SK-N-SH treated with all-trans-retinoic acid at 6 μM for 48 hours (cell line): ENCODE measurements at regions not wholly inside any gene's neighbourhood (a gene's known extent, or its start where the extent isn't known, plus 50 kb on each side); places are given as distances from the start of the nearest gene placed in this dataset.

Source experiments
- ATAC-seq: fragments of 200-7000 bp; cut with Tn5 transposase; 3 replicates; pipeline ENCODE4 v1.9.1; 2020; ENCODE audit warnings: mild to moderate bottlenecking, moderate library complexity
- ARNTL ChIP-seq: fragments of 450-650 bp; formaldehyde crosslinking; IDR thresholded peaks from 2 replicates; pipeline ENCODE4 v1.5.0; 2020; ENCODE audit warnings: low read depth, mild to moderate bottlenecking, moderate library complexity, borderline replicate concordance
- BACH2 ChIP-seq: fragments of 250-450 bp; sonication (Bioruptor Pico); IDR thresholded peaks from 2 replicates; pipeline ENCODE4 v1.9.0; 2021; ENCODE audit warnings: mild to moderate bottlenecking, borderline replicate concordance
- CREB5 ChIP-seq: fragments of 250-450 bp; sonication (Bioruptor Pico); IDR thresholded peaks from 2 replicates; pipeline ENCODE4 v1.5.1; 2020; ENCODE audit warnings: low read depth, mild to moderate bottlenecking, moderate library complexity
- CSDC2 ChIP-seq: fragments of 250-450 bp; sonication (Bioruptor Pico); IDR thresholded peaks from 2 replicates; pipeline ENCODE4 v1.5.0; 2020; ENCODE audit warnings: mild to moderate bottlenecking, moderate library complexity
- CSRNP3 ChIP-seq: fragments of 250-450 bp; sonication (Bioruptor Pico); IDR thresholded peaks from 2 replicates; pipeline ENCODE4 v1.5.1; 2021; ENCODE audit warnings: mild to moderate bottlenecking, moderate library complexity
- ESRRG ChIP-seq: fragments of 250-450 bp; sonication (Bioruptor Pico); IDR thresholded peaks from 2 replicates; pipeline ENCODE4 v1.6.1; 2021; ENCODE audit warnings: mild to moderate bottlenecking
- GLIS3 ChIP-seq: fragments of 250-450 bp; sonication (Bioruptor Pico); IDR thresholded peaks from 2 replicates; pipeline ENCODE4 v1.5.0; 2020; ENCODE audit warnings: mild to moderate bottlenecking, moderate library complexity
- ISL1 ChIP-seq: fragments of 250-450 bp; sonication (Bioruptor Pico); IDR thresholded peaks from 2 replicates; pipeline ENCODE4 v2.1.2; 2022; ENCODE audit warnings: mild to moderate bottlenecking, moderate library complexity
- OSR1 ChIP-seq: fragments of 250-450 bp; sonication (Bioruptor Pico); IDR thresholded peaks from 2 replicates; pipeline ENCODE4 v1.8.0; 2022; ENCODE audit warnings: moderate library complexity, mild to moderate bottlenecking, inconsistent platforms
- PATZ1 ChIP-seq: fragments of 250-450 bp; sonication (Bioruptor Pico); IDR thresholded peaks from 2 replicates; pipeline ENCODE4 v1.8.0; 2020; ENCODE audit warnings: mild to moderate bottlenecking, moderate library complexity, borderline replicate concordance
- PPARA ChIP-seq: fragments of 250-450 bp; sonication (Bioruptor Pico); IDR thresholded peaks from 2 replicates; pipeline ENCODE4 v1.5.0; 2020; ENCODE audit warnings: mild to moderate bottlenecking, borderline replicate concordance
- RARB ChIP-seq: fragments of 250-450 bp; sonication (Bioruptor Pico); IDR thresholded peaks from 2 replicates; pipeline ENCODE4 v1.8.0; 2021; ENCODE audit warnings: mild to moderate bottlenecking, moderate library complexity
- SNAI2 ChIP-seq: fragments of 250-450 bp; sonication (Bioruptor Pico); IDR thresholded peaks from 2 replicates; pipeline ENCODE4 v1.5.0; 2020; ENCODE audit warnings: mild to moderate bottlenecking, moderate library complexity
- TCF4 ChIP-seq: fragments of 250-450 bp; sonication (Bioruptor Pico); IDR thresholded peaks from 2 replicates; pipeline ENCODE4 v1.8.0; 2021; ENCODE audit warnings: mild to moderate bottlenecking, moderate library complexity, borderline replicate concordance
- TOX ChIP-seq: fragments of 250-450 bp; sonication (Bioruptor Pico); IDR thresholded peaks from 2 replicates; pipeline ENCODE4 v1.8.0; 2021; ENCODE audit warnings: mild to moderate bottlenecking, moderate library complexity, borderline replicate concordance
- TSHZ2 ChIP-seq: fragments of 250-450 bp; sonication (Bioruptor Pico); IDR thresholded peaks from 2 replicates; pipeline ENCODE4 v1.5.0; 2020; ENCODE audit warnings: mild to moderate bottlenecking, moderate library complexity
- ZC3H10 ChIP-seq: fragments of 250-450 bp; sonication (Bioruptor Pico); IDR thresholded peaks from 2 replicates; pipeline ENCODE4 v1.5.1; 2021; ENCODE audit warnings: mild to moderate bottlenecking, moderate library complexity
- ZFP30 ChIP-seq: fragments of 450-650 bp; formaldehyde crosslinking; IDR thresholded peaks from 2 replicates; pipeline ENCODE4 v1.5.0; 2022; ENCODE audit warnings: mild to moderate bottlenecking, moderate library complexity
- ZNF565 ChIP-seq: fragments of 450-650 bp; formaldehyde crosslinking; conservative IDR thresholded peaks from 2 replicates; pipeline ENCODE4 v1.5.0; 2020; ENCODE audit warnings: low read depth, mild to moderate bottlenecking, moderate library complexity
- ZNF70 ChIP-seq: fragments of 450-650 bp; formaldehyde crosslinking; IDR thresholded peaks from 2 replicates; pipeline ENCODE4 v1.5.0; 2020; ENCODE audit warnings: mild to moderate bottlenecking, moderate library complexity
- ZNF8 ChIP-seq: fragments of 450-650 bp; formaldehyde crosslinking; IDR thresholded peaks from 2 replicates; pipeline ENCODE4 v1.5.0; 2020; ENCODE audit warnings: mild to moderate bottlenecking, moderate library complexity

- no peak for TF ChIP-seq ZNF565 (CRISPR knock-in tag)
- no peak for TF ChIP-seq RARB (CRISPR knock-in tag)
- TF ChIP-seq ZFP30: no peak
- no peak for TF ChIP-seq ZNF8 (CRISPR knock-in tag)
- TF ChIP-seq ISL1 (CRISPR knock-in tag): no peak
- no peak for TF ChIP-seq ARNTL (CRISPR knock-in tag)
- TF ChIP-seq ZC3H10: no peak
- no peak for TF ChIP-seq CSRNP3 (CRISPR knock-in tag)
- TF ChIP-seq ZNF70 (CRISPR knock-in tag): no peak
- no peak for TF ChIP-seq CSDC2 (CRISPR knock-in tag)
- TF ChIP-seq BACH2 (CRISPR knock-in tag): no peak
- no peak for TF ChIP-seq OSR1 (CRISPR knock-in tag)
- no peak for TF ChIP-seq GLIS3 (CRISPR knock-in tag)
- TF ChIP-seq ESRRG (CRISPR knock-in tag): no peak
- TF ChIP-seq CREB5 (CRISPR knock-in tag): no peak
- TF ChIP-seq PATZ1: no peak
- TF ChIP-seq SNAI2 (CRISPR knock-in tag): no peak
- no peak for ATAC-seq
Observed at GRCh38 chr9:104258296-104259011, 164.3 kb downstream of the SMC2 start.

- no peak for TF ChIP-seq TOX (CRISPR knock-in tag)
- no peak for TF ChIP-seq ISL1 (CRISPR knock-in tag)
- no peak for TF ChIP-seq ZFP30
- no peak for TF ChIP-seq OSR1 (CRISPR knock-in tag)
- TF ChIP-seq CREB5 (CRISPR knock-in tag): no peak
- TF ChIP-seq ZC3H10: no peak
- TF ChIP-seq, all 23 proteins: peak for 0
- no peak for ATAC-seq
Observed at GRCh38 chr9:104260004-104260403, 165.9 kb downstream of the SMC2 start.

GRCh38 chr9:104263942-104264341, 169.8 kb downstream of the SMC2 start:
- ATAC-seq: no peak
- TF ChIP-seq ESRRG (CRISPR knock-in tag): no peak
- no peak for TF ChIP-seq ZNF70 (CRISPR knock-in tag)
- TF ChIP-seq ISL1 (CRISPR knock-in tag): no peak
- no peak for TF ChIP-seq PPARA
- no peak for TF ChIP-seq TSHZ2
- TF ChIP-seq ZC3H10: no peak
- no peak for TF ChIP-seq CREB5 (CRISPR knock-in tag)
- TF ChIP-seq PATZ1: no peak
- TF ChIP-seq ZNF8 (CRISPR knock-in tag): no peak
- TF ChIP-seq TCF4: no peak
- TF ChIP-seq TOX (CRISPR knock-in tag): no peak
- no peak for TF ChIP-seq OSR1 (CRISPR knock-in tag)
